ENCODE measurements at regions not wholly inside any gene's neighbourhood (a gene's known extent, or its start where the extent isn't known, plus 50 kb on each side); places are given as distances from the start of the nearest gene placed in this dataset.

- DNase-seq (ENCODE audit: low spot score) = peak; percentile 77
Observed at GRCh38 chr6:113414511-113414910, 442.6 kb upstream of the MARCKS start.

GRCh38 chr6:113416170-113416569 is 441.0 kb upstream of the MARCKS start:
- no peak for DNase-seq (ENCODE audit: low spot score)

GRCh38 chr6:113420290-113420689 is 436.9 kb upstream of the MARCKS start:
- DNase-seq (ENCODE audit: low spot score) = no peak

GRCh38 chr6:113421997-113422396 is 435.1 kb upstream of the MARCKS start:
- no peak for DNase-seq (ENCODE audit: low spot score)

GRCh38 chr6:113423956-113424355 is 433.2 kb upstream of the MARCKS start:
- no peak for DNase-seq (ENCODE audit: low spot score)

- no peak for DNase-seq (ENCODE audit: low spot score)
Observed at GRCh38 chr6:113425977-113426660, 431.0 kb upstream of the MARCKS start.

GRCh38 chr6:113427617-113428016 is 429.5 kb upstream of the MARCKS start:
- DNase-seq (ENCODE audit: low spot score) = no peak

- no peak for DNase-seq (ENCODE audit: low spot score)
Observed at GRCh38 chr6:113428702-113429101, 428.4 kb upstream of the MARCKS start.

- no peak for DNase-seq (ENCODE audit: low spot score)
Observed at GRCh38 chr6:113432521-113433334, 424.4 kb upstream of the MARCKS start.

GRCh38 chr6:113433335-113433991 is 423.7 kb upstream of the MARCKS start:
- no peak for DNase-seq (ENCODE audit: low spot score)

GRCh38 chr6:113434641-113435040 is 422.5 kb upstream of the MARCKS start:
- no peak for DNase-seq (ENCODE audit: low spot score)

GRCh38 chr6:113437566-113437965 is 419.6 kb upstream of the MARCKS start:
- DNase-seq (ENCODE audit: low spot score) = no peak

GRCh38 chr6:113439866-113440265 is 417.3 kb upstream of the MARCKS start:
- no peak for DNase-seq (ENCODE audit: low spot score)

GRCh38 chr6:113442040-113442439 is 415.1 kb upstream of the MARCKS start:
- DNase-seq (ENCODE audit: low spot score) = no peak

- DNase-seq (ENCODE audit: low spot score) = no peak
Observed at GRCh38 chr6:113445201-113445600, 411.9 kb upstream of the MARCKS start.

GRCh38 chr6:113447088-113447831 is 409.9 kb upstream of the MARCKS start:
- DNase-seq (ENCODE audit: low spot score) = peak; percentile 58

GRCh38 chr6:113449051-113449450 is 408.1 kb upstream of the MARCKS start:
- DNase-seq (ENCODE audit: low spot score) = peak; percentile 86

GRCh38 chr6:113450061-113450465 is 407.1 kb upstream of the MARCKS start:
- DNase-seq (ENCODE audit: low spot score) = no peak

- no peak for DNase-seq (ENCODE audit: low spot score)
Observed at GRCh38 chr6:113451049-113451448, 406.1 kb upstream of the MARCKS start.

GRCh38 chr6:113457198-113457597 is 399.9 kb upstream of the MARCKS start:
- DNase-seq (ENCODE audit: low spot score) = no peak

GRCh38 chr6:113457751-113458150 is 399.4 kb upstream of the MARCKS start:
- no peak for DNase-seq (ENCODE audit: low spot score)

GRCh38 chr6:113458368-113459010 is 398.7 kb upstream of the MARCKS start:
- no peak for DNase-seq (ENCODE audit: low spot score)
